ENCODE measurements at regions not wholly inside any gene's neighbourhood (a gene's known extent, or its start where the extent isn't known, plus 50 kb on each side); places are given as distances from the start of the nearest gene placed in this dataset.

DNA sequence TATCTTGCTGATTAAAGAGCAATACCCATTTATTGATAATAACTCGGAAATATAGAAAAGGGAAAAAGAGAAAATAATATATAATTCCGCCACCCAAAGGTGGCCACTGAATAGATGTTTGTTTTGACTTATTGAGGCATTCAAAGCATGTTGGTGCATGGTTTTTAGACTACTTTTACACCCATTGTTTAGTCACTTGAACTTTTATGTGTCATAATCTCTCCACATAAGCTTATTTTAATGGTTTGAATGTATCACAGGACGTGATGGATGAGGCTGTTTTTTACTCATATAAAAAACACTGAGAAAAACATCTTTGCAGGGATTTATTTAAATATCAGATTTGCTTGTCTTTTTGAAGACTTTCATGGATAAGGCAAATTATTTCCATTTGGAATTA lies 120.4 kb downstream of the ACKR3 start:
- no peak for DNase-seq (ENCODE audit: low read depth)
- no peaks in the 10 kb centered on the region for H3K36me3 ChIP-seq (ENCODE audit: control insufficient read depth, insufficient read depth, low read length)
- no peak overlapping the region for H3K4me3 ChIP-seq (ENCODE audit: low read depth, low read length)
- TF ChIP-seq, protein P1, sequence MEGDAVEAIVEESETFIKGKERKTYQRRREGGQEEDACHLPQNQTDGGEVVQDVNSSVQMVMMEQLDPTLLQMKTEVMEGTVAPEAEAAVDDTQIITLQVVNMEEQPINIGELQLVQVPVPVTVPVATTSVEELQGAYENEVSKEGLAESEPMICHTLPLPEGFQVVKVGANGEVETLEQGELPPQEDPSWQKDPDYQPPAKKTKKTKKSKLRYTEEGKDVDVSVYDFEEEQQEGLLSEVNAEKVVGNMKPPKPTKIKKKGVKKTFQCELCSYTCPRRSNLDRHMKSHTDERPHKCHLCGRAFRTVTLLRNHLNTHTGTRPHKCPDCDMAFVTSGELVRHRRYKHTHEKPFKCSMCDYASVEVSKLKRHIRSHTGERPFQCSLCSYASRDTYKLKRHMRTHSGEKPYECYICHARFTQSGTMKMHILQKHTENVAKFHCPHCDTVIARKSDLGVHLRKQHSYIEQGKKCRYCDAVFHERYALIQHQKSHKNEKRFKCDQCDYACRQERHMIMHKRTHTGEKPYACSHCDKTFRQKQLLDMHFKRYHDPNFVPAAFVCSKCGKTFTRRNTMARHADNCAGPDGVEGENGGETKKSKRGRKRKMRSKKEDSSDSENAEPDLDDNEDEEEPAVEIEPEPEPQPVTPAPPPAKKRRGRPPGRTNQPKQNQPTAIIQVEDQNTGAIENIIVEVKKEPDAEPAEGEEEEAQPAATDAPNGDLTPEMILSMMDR (IDR thresholded peaks at IDR 0.05; ENCODE audit: insufficient read depth, low read length, poor library complexity, severe bottlenecking) = no peak
- no peaks in the 10 kb centered on the region for H3K27me3 ChIP-seq (ENCODE audit: control insufficient read depth, insufficient read depth, low read length)

DNA sequence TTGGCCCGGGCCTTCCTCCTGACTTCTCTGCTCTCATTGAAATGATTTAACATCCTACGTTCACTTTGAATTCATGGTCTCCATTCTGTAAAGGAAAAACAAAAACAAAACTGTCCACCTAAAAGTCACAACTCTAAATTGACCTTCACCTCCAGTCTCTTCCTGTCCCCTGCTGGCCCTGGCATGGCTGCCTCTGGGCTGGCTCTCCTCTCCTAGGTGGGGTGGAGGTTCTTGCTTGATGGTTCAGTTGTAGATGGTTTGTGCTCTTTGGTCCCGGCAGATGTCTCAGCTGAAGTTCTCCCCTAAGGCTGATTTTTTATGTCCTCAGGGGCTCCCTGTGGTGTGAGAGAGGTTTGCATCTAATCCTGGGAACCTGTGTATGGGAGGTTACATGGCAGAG lies 121.1 kb downstream of the ACKR3 start:
- H3K36me3 ChIP-seq (ENCODE audit: control insufficient read depth, insufficient read depth, low read length) = no peaks in the 10 kb centered on the region
- no peak for DNase-seq (ENCODE audit: low read depth)
- H3K4me3 ChIP-seq (ENCODE audit: low read depth, low read length) = no peak overlapping the region
- H3K27me3 ChIP-seq (ENCODE audit: control insufficient read depth, insufficient read depth, low read length) = no peaks in the 10 kb centered on the region
- TF ChIP-seq, protein P1 (IDR thresholded peaks at IDR 0.05; ENCODE audit: insufficient read depth, low read length, poor library complexity, severe bottlenecking) = no peak

DNA sequence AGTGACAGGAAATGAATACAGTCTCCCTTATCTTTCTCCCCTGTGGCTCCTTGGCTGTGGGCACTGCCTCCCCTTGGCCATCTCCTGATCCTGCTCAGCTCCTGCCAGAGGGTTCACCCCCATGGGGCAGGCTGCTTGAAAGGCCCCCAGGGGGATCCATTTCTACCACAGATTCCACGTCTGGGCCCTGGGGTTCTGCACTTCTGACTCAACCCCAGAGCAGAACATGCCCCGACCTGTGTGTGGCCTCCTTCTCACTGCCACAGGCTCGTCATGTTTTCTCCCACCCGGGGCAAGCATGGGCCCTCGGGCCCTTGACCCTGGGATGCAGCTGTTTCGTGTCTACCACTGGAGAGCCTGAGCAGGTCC lies 122.2 kb downstream of the ACKR3 start:
- Histone ChIP-seq H3K27me3 (ENCODE audit: control insufficient read depth, insufficient read depth, low read length) (no peaks in the 10 kb centered on the region), H3K4me3 (ENCODE audit: low read depth, low read length) (no peak overlapping the region), H3K36me3 (ENCODE audit: control insufficient read depth, insufficient read depth, low read length) (no peaks in the 10 kb centered on the region)
- no peak for DNase-seq (ENCODE audit: low read depth)
- TF ChIP-seq, protein P1 (IDR thresholded peaks at IDR 0.05; ENCODE audit: insufficient read depth, low read length, poor library complexity, severe bottlenecking) = no peak

DNA sequence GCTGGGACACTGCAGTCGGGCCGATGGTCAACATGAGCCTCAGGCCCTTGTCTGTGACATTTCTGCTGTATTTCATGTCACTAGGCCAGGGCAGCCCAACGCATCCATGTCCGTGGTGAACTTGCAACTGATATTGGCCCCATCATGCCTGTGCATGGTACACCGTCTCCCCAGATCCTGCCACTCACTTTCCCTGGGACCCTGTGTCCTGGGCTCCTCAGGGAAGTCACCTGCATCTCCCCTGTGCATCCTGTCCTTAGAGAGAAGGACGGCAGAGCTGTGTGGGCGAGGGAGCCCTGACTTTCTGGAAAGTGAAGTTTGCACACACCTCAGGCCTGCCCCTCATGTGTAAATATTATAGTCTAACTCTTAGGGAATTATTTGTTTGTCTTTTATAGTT lies 123.3 kb downstream of the ACKR3 start:
- TF ChIP-seq, protein P1 (IDR thresholded peaks at IDR 0.05; ENCODE audit: insufficient read depth, low read length, poor library complexity, severe bottlenecking) = no peak
- H3K4me3 ChIP-seq (ENCODE audit: low read depth, low read length) = no peak overlapping the region
- no peaks in the 10 kb centered on the region for H3K27me3 ChIP-seq (ENCODE audit: control insufficient read depth, insufficient read depth, low read length)
- DNase-seq (ENCODE audit: low read depth) = no peak
- no peaks in the 10 kb centered on the region for H3K36me3 ChIP-seq (ENCODE audit: control insufficient read depth, insufficient read depth, low read length)

DNA sequence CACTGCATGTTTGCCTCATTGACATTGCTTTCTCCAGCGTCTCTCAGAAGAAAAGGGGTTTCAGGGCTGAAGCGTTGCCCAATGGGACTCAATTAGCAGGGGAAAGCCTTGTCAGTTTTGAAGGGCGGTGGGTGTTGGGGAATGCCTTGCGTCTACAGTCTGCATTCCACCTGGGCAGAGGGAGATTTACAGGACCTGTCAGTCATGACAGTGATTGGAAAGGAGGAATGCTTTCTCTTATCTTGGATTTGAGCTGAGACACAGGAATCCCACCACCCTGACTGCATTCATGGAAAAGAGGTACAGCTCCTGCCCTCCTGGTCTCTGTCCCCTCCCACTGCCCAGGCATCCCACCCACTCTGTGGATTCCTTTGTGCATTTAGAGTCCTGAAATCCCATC lies 123.9 kb downstream of the ACKR3 start:
- no peaks in the 10 kb centered on the region for H3K36me3 ChIP-seq (ENCODE audit: control insufficient read depth, insufficient read depth, low read length)
- H3K4me3 ChIP-seq (ENCODE audit: low read depth, low read length) = no peak overlapping the region
- TF ChIP-seq, protein P1 (IDR thresholded peaks at IDR 0.05; ENCODE audit: insufficient read depth, low read length, poor library complexity, severe bottlenecking) = no peak
- no peak for DNase-seq (ENCODE audit: low read depth)
- H3K27me3 ChIP-seq (ENCODE audit: control insufficient read depth, insufficient read depth, low read length) = no peaks in the 10 kb centered on the region

DNA sequence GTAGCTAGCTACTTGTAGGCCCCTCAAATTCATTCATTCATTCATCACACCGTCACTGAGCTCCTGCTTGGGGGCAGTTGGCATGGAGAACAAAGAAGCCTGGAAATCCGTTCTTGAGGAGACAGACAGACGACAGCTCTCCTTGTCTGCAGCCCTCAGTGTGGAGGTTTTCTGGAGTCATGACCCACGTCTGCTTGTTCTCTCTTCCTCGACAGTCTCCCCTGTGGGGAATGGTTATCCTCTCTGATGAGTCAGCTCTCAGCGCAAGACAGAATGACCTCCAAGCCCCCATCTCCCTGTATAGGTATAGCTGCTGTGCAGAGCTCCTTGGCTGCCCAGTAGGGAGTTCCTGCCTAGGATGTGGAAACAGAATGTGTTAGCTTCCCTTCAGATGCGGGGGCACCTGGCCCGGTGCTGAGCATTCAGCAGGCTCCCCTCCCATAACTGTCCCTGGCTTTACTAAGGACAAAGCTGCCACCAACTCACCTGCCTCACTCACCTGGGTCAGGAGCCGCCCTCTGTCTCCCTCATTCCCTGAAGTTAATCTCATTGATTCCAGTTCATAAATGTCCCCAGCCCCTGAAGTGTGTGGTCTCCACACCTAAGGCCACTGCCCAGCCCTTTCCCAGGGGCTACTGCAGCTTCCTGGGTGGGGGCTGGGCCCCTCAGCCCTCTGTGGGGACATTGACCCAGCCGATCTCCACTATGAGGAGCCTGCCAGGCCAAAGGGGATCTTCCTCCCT lies 124.7 kb downstream of the ACKR3 start:
- no peaks in the 10 kb centered on the region for H3K36me3 ChIP-seq (ENCODE audit: control insufficient read depth, insufficient read depth, low read length)
- H3K4me3 ChIP-seq (ENCODE audit: low read depth, low read length) = no peak overlapping the region
- H3K27me3 ChIP-seq (ENCODE audit: control insufficient read depth, insufficient read depth, low read length) = no peaks in the 10 kb centered on the region
- DNase-seq (ENCODE audit: low read depth) = no peak
- TF ChIP-seq, protein P1 (IDR thresholded peaks at IDR 0.05; ENCODE audit: insufficient read depth, low read length, poor library complexity, severe bottlenecking) = no peak
